A549 (cell line): ENCODE measurements at regions not wholly inside any gene's neighbourhood (a gene's known extent, or its start where the extent isn't known, plus 50 kb on each side); places are given as distances from the start of the nearest gene placed in this dataset.

Source experiments
- BCL3 ChIP-seq: fragments of >200 bp; sonication (Bioruptor Twin); formaldehyde crosslinking; IDR thresholded peaks from 3 replicates; pipeline ENCODE4 v1.6.1; 2016
- BHLHE40 ChIP-seq: IDR thresholded peaks from 2 replicates; pipeline ENCODE4 v1.6.1; 2012; ENCODE audit warnings: low read depth, low read length, inconsistent platforms
- CTCF ChIP-seq: fragments of >200 bp; sonication (Bioruptor Twin); formaldehyde crosslinking; IDR thresholded peaks from 3 replicates; pipeline ENCODE4 v1.5.1; 2016
- ELK1 ChIP-seq: fragments of 150-350 bp; IDR thresholded peaks from 2 replicates; pipeline ENCODE4 v1.6.1; 2014; ENCODE audit warnings: low read depth, mild to moderate bottlenecking, low read length
- HDAC2 ChIP-seq: fragments of 200-600 bp; sonication (generic); IDR thresholded peaks from 2 replicates; pipeline ENCODE4 v1.6.1; 2016
- HOXA7 ChIP-seq: fragments of 250-450 bp; sonication (Bioruptor Pico); IDR thresholded peaks from 2 replicates; pipeline ENCODE4 v1.5.0; 2020; ENCODE audit warnings: mild to moderate bottlenecking, moderate library complexity
- JUNB ChIP-seq: fragments of >200 bp; sonication (Bioruptor Twin); formaldehyde crosslinking; IDR thresholded peaks from 2 replicates; pipeline ENCODE4 v1.6.1; 2016
- MAFK ChIP-seq: fragments of 450-650 bp; IDR thresholded peaks from 2 replicates; pipeline ENCODE4 v1.6.1; 2014; ENCODE audit not compliant: partially characterized antibody
- POLR2A ChIP-seq: IDR thresholded peaks from 2 replicates; pipeline ENCODE4 v1.6.1; 2012; ENCODE audit warnings: mild to moderate bottlenecking, low read length
- RNF2 ChIP-seq: fragments of 200-600 bp; sonication (generic); IDR thresholded peaks from 2 replicates; pipeline ENCODE4 v1.6.1; 2016; ENCODE audit warnings: low read depth, mild to moderate bottlenecking, antibody characterized with exemption, moderate library complexity, borderline replicate concordance
- USF2 ChIP-seq: fragments of 450-650 bp; IDR thresholded peaks from 2 replicates; pipeline ENCODE4 v1.6.1; 2014; ENCODE audit warnings: antibody characterized with exemption

- TF ChIP-seq CTCF = no peak
- TF ChIP-seq BCL3 = no peak
- no peak for TF ChIP-seq BHLHE40
- no peak for TF ChIP-seq USF2
- TF ChIP-seq POLR2A = no peak
- TF ChIP-seq ELK1 = no peak
- no peak for TF ChIP-seq HDAC2
- TF ChIP-seq RNF2 = no peak
- no peak for TF ChIP-seq HOXA7 (CRISPR knock-in tag)
- TF ChIP-seq MAFK = no peak
- no peak for TF ChIP-seq JUNB
Measured at GRCh38 chr18:34544930-34545329, 165.2 kb upstream of the DTNA start.
